ENCODE measurements at regions not wholly inside any gene's neighbourhood (a gene's known extent, or its start where the extent isn't known, plus 50 kb on each side); places are given as distances from the start of the nearest gene placed in this dataset.
A peak's percentile ranks its signal among the peaks of the same experiment; 100 is the strongest.

GRCh38 chr11:134554106-134554505, 142.1 kb upstream of the B3GAT1 start:
- 78 to 81% methylated on average over 6 of the region's 6 CpGs for WGBS, 2 donors
- peak in 1 of 2 donors; percentile 70 for DNase-seq (ENCODE audit: low spot score in 2 of 2)
- H3K4me3 ChIP-seq (ENCODE audit: low read depth, poor library complexity, severe bottlenecking): no peak overlapping the region
- intact Hi-C loops (cut with DNase I; ENCODE audit: low total_unique reads): no loop called here
- TF ChIP-seq, protein P1, sequence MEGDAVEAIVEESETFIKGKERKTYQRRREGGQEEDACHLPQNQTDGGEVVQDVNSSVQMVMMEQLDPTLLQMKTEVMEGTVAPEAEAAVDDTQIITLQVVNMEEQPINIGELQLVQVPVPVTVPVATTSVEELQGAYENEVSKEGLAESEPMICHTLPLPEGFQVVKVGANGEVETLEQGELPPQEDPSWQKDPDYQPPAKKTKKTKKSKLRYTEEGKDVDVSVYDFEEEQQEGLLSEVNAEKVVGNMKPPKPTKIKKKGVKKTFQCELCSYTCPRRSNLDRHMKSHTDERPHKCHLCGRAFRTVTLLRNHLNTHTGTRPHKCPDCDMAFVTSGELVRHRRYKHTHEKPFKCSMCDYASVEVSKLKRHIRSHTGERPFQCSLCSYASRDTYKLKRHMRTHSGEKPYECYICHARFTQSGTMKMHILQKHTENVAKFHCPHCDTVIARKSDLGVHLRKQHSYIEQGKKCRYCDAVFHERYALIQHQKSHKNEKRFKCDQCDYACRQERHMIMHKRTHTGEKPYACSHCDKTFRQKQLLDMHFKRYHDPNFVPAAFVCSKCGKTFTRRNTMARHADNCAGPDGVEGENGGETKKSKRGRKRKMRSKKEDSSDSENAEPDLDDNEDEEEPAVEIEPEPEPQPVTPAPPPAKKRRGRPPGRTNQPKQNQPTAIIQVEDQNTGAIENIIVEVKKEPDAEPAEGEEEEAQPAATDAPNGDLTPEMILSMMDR (IDR thresholded peaks at IDR 0.05): no peak
- TF ChIP-seq POLR2A (IDR thresholded peaks at IDR 0.05): no peak

DNA sequence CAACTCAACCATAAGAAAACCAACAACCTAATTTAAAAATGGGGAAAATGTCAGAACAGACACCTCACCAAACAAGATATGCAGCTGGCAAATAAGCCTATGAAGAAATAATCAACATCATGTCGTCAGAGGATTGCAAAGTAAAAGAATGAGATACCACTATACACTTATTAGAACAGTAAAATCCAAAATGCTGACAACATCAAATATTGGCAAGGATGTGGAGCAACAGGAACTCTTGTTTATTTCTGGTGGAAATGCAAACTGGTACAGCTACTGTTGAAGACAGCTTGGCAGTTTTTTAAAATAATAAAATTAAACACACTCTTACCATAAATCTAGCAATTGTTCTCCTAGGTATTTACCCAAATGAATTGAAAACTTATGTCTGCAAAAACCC, 140.7 kb upstream of the B3GAT1 start:
- intact Hi-C loops (cut with DNase I; ENCODE audit: low total_unique reads): no loop called here
- no peak for TF ChIP-seq POLR2A (IDR thresholded peaks at IDR 0.05)
- TF ChIP-seq, protein P1 (IDR thresholded peaks at IDR 0.05): no peak
- no peak for DNase-seq (ENCODE audit: low spot score in 2 of 2)
- 61 to 71% methylated on average over 1 of the region's 1 CpG for WGBS, 2 donors
- no peak overlapping the region for H3K4me3 ChIP-seq (ENCODE audit: low read depth, poor library complexity, severe bottlenecking)

DNA sequence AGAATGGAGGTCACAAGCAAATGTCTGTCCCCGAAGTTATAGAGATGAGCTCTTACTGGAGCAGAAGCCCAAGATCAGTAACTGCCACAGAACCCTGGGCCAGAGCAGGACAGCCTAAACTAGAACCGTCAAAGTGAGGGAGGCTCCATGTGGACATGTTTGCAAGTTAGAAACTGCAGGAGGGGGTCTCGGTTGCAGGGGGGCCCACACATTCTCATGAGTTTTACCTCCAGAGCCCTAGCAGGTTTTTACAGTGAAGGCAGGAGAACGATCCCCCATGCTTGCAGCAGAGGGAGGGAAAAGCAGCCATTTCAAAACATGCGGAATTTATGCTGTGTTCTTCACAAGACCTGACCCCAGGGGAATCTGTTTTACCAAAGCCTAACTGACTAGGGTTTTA, 133.5 kb upstream of the B3GAT1 start:
- WGBS, 2 donors: 79 to 81% methylated on average over 5 of the region's 5 CpGs
- TF ChIP-seq, protein P1 (IDR thresholded peaks at IDR 0.05): no peak
- no peak for TF ChIP-seq POLR2A (IDR thresholded peaks at IDR 0.05)
- intact Hi-C loops (cut with DNase I; ENCODE audit: low total_unique reads): no loop called here
- peak in 1 of 2 donors; percentile 56 for DNase-seq (ENCODE audit: low spot score in 2 of 2)
- H3K4me3 ChIP-seq (ENCODE audit: low read depth, poor library complexity, severe bottlenecking): no peak overlapping the region

GRCh38 chr11:134544095-134544815, 132.2 kb upstream of the B3GAT1 start:
- no peak for TF ChIP-seq POLR2A (IDR thresholded peaks at IDR 0.05)
- TF ChIP-seq, protein P1 (IDR thresholded peaks at IDR 0.05): no peak
- DNase-seq (ENCODE audit: low spot score in 2 of 2): peak in 1 of 2 donors; percentile 67
- WGBS, 2 donors: 60 to 69% methylated on average over 14 of the region's 14 CpGs
- H3K4me3 ChIP-seq (ENCODE audit: low read depth, poor library complexity, severe bottlenecking): no peak overlapping the region
- intact Hi-C loops (cut with DNase I; ENCODE audit: low total_unique reads): no loop called here

GRCh38 chr11:134543645-134544044, 131.6 kb upstream of the B3GAT1 start:
- intact Hi-C loops (cut with DNase I; ENCODE audit: low total_unique reads): no loop called here
- WGBS, 2 donors: 81 to 86% methylated on average over 4 of the region's 4 CpGs
- TF ChIP-seq, protein P1 (IDR thresholded peaks at IDR 0.05): no peak
- TF ChIP-seq POLR2A (IDR thresholded peaks at IDR 0.05): no peak
- H3K4me3 ChIP-seq (ENCODE audit: low read depth, poor library complexity, severe bottlenecking): no peak overlapping the region
- peak in 1 of 2 donors; percentile 69 for DNase-seq (ENCODE audit: low spot score in 2 of 2)

DNA sequence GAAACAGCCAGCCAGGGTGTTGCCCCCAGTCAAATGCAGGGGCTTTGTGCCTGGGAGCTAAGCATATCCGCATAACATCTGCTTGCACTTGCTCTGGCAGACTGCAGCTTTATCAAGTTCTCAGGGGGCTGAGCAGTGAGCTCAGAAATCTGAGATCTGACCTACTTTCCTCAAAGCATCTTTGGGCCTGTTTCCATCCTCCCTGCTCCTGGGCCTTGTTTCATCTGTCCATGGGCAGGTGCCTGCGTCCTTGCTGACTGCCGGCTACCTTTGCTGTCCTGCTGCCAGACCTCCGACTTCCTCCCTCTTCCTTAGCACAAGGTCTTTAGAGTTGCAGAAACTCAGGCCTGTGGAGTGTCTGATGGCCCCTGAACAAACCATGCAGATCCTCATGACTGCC, 131.2 kb upstream of the B3GAT1 start:
- TF ChIP-seq, protein P1 (IDR thresholded peaks at IDR 0.05): no peak
- TF ChIP-seq POLR2A (IDR thresholded peaks at IDR 0.05): no peak
- H3K4me3 ChIP-seq (ENCODE audit: low read depth, poor library complexity, severe bottlenecking): no peak overlapping the region
- 67 to 90% methylated on average over 4 of the region's 4 CpGs for WGBS, 2 donors
- intact Hi-C loops (cut with DNase I; ENCODE audit: low total_unique reads): no loop called here
- peak in 1 of 2 donors; percentile 57 for DNase-seq (ENCODE audit: low spot score in 2 of 2)

Data from lower leg skin (tissue), 4 donors.